Nephron (organoid): ENCODE measurements at regions not wholly inside any gene's neighbourhood (a gene's known extent, or its start where the extent isn't known, plus 50 kb on each side); places are given as distances from the start of the nearest gene placed in this dataset.

ENCODE experiments used
- H3K27ac Mint-ChIP-seq, 3 experiments: 2 replicates each; pipeline ENCODE4 v1.8.0; 2020; ENCODE audit warnings: mixed read lengths in 3 of 3, mild to moderate bottlenecking in 2 of 3, moderate library complexity in 1 of 3
- H3K27me3 Mint-ChIP-seq: 2 replicates; pipeline ENCODE4 v1.8.0; 2021; ENCODE audit warnings: low read depth, mild to moderate bottlenecking, moderate library complexity, mixed read lengths
- H3K36me3 Mint-ChIP-seq: 2 replicates; pipeline ENCODE4 v1.8.0; 2020; ENCODE audit warnings: low read depth, mixed read lengths
- H3K4me1 Mint-ChIP-seq: 2 replicates; pipeline ENCODE4 v1.8.0; 2020; ENCODE audit warnings: mixed read lengths
- H3K4me3 Mint-ChIP-seq, 3 experiments: 2 replicates each; pipeline ENCODE4 v1.8.0; 2020; ENCODE audit warnings: mild to moderate bottlenecking in 3 of 3, mixed read lengths in 3 of 3, moderate library complexity in 2 of 3
- H3K9me3 Mint-ChIP-seq: 2 replicates; pipeline ENCODE4 v1.8.0; 2020; ENCODE audit warnings: mixed read lengths
- CTCF ChIP-seq, 3 experiments: fragments of 200-600 bp; sonication (generic); IDR thresholded peaks; one replicate each; pipeline ENCODE4 v1.5.0; 2021; ENCODE audit warnings: antibody characterized with exemption in 3 of 3; ENCODE audit not compliant: unreplicated experiment in 3 of 3

- no peaks in the 10 kb centered on the region for H3K9me3 Mint-ChIP-seq
- H3K4me1 Mint-ChIP-seq = no peaks in the 10 kb centered on the region
- TF ChIP-seq CTCF (IDR thresholded peaks at IDR 0.05; ENCODE audit: unreplicated experiment in 3 of 3) = no peak
- no peak overlapping the region for H3K4me3 Mint-ChIP-seq
- H3K27ac Mint-ChIP-seq = no peak overlapping the region
- peaks cover 11% of the 10 kb centered on the region for H3K27me3 Mint-ChIP-seq
- H3K36me3 Mint-ChIP-seq = no peaks in the 10 kb centered on the region
These were observed 384.2 kb upstream of the DUSP10 start for GRCh38 chr1:222126052-222126451.

- peaks cover 11% of the 10 kb centered on the region for H3K27me3 Mint-ChIP-seq
These were observed 382.7 kb upstream of the DUSP10 start for GRCh38 chr1:222124602-222125001.

GRCh38 chr1:222123111-222123510 lies 381.2 kb upstream of the DUSP10 start:
- H3K27ac Mint-ChIP-seq = no peak overlapping the region
- H3K27me3 Mint-ChIP-seq = peaks cover 12% of the 10 kb centered on the region
- TF ChIP-seq CTCF (IDR thresholded peaks at IDR 0.05; ENCODE audit: unreplicated experiment in 3 of 3) = no peak
- no peaks in the 10 kb centered on the region for H3K4me1 Mint-ChIP-seq
- H3K9me3 Mint-ChIP-seq = no peaks in the 10 kb centered on the region
- H3K4me3 Mint-ChIP-seq = no peak overlapping the region
- no peaks in the 10 kb centered on the region for H3K36me3 Mint-ChIP-seq

More at GRCh38 chr1:222124602-222125001, 382.7 kb upstream of the DUSP10 start:
- Mint-ChIP-seq H3K9me3 (no peaks in the 10 kb centered on the region), H3K4me1 (no peaks in the 10 kb centered on the region), H3K4me3 (no peak overlapping the region), H3K36me3 (no peaks in the 10 kb centered on the region), H3K27ac (no peak overlapping the region)
- no peak for TF ChIP-seq CTCF (IDR thresholded peaks at IDR 0.05; ENCODE audit: unreplicated experiment in 3 of 3)

DNA sequence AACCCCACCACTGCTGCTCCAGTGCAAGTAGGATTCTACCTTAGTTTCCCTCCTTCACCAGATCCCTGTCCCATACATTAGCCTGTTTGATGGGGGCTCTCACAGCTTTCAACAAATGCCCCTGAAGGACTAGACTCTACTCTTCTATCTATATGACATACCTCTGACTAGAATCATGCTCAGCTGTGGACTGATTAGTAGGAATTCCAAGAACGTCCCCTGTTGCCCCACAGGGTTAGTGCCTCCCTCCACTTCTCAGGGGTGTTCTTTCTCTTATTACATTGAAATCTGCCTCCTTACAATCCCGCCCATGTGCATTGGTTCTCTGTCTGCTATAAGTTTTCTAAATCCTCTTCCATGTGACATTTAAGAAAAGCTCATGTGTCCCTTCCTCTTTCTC lies 375.9 kb upstream of the DUSP10 start:
- no peaks in the 10 kb centered on the region for H3K4me1 Mint-ChIP-seq
- no peak overlapping the region for H3K27ac Mint-ChIP-seq
- H3K27me3 Mint-ChIP-seq = peaks cover 5% of the 10 kb centered on the region
- no peak overlapping the region for H3K4me3 Mint-ChIP-seq
- peaks cover 2% of the 10 kb centered on the region for H3K9me3 Mint-ChIP-seq
- no peak for TF ChIP-seq CTCF (IDR thresholded peaks at IDR 0.05; ENCODE audit: unreplicated experiment in 3 of 3)
- H3K36me3 Mint-ChIP-seq = no peaks in the 10 kb centered on the region

DNA sequence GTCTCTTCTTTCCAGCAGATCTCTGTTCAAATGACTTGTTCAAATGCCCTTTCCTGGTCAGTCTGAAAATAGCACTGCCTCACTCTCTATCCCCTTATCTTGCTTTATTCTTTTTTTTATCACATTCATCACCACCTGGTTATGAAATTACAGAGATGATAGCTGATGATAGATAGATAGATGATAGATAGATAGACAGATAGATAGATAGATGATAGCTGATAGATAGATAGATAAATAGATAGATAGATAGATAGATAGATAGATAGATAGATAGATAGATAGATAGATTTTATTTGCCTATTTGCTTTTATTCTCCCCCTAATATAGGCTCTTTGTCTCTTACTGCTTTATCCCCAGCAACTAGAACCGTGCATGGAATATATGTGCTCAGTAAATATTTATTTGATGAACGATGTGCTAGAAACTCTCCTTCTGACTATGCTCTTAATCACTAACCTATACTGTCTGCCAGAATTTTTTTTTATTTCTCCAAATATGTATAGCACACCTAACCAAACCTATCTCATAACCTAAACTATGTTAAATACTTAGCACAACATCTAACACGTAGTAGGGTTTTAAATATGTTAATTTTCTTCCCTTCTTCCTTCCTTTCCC lies 372.8 kb upstream of the DUSP10 start:
- Mint-ChIP-seq H3K4me1 (no peaks in the 10 kb centered on the region), H3K27me3 (peaks cover 5% of the 10 kb centered on the region), H3K27ac (no peak overlapping the region), H3K9me3 (peaks cover 8% of the 10 kb centered on the region), H3K36me3 (no peaks in the 10 kb centered on the region), H3K4me3 (no peak overlapping the region)
- TF ChIP-seq CTCF (IDR thresholded peaks at IDR 0.05; ENCODE audit: unreplicated experiment in 3 of 3) = no peak

DNA sequence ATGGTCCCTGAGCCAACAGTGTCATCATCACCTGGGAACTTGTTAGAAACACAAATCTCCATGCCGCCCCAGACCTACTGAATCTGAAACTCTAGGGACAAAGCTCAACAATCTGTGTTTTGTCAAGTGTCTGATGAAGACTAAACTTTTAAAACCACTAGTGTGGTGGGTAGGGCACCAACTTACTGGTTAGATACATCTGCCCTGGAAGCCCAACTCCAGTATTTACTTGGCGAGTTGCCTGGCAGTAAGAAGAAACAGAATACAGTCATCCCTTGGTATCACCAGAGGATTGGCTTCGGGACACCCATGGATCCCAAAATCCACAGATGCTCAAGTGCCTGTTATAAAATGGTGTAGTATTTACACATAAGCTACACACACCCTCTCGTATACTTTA lies 367.9 kb upstream of the DUSP10 start:
- Mint-ChIP-seq H3K27me3 (peaks cover 23% of the 10 kb centered on the region), H3K4me3 (no peak overlapping the region), H3K36me3 (no peaks in the 10 kb centered on the region), H3K27ac (no peak overlapping the region), H3K4me1 (peaks cover 4% of the 10 kb centered on the region), H3K9me3 (peaks cover 6% of the 10 kb centered on the region)
- no peak for TF ChIP-seq CTCF (IDR thresholded peaks at IDR 0.05; ENCODE audit: unreplicated experiment in 3 of 3)
